ENCODE measurements at regions not wholly inside any gene's neighbourhood (a gene's known extent, or its start where the extent isn't known, plus 50 kb on each side); places are given as distances from the start of the nearest gene placed in this dataset.
"Not testable (repeated sequence)": the region's sequence is repeated elsewhere in the genome, so short reads cannot be mapped to it uniquely, and the experiment has no call there.

GRCh38 chr10:9289811-9290210 is 1235.3 kb downstream of the GATA3 start:
- DNase-seq (ENCODE audit: low spot score) = no peak

- no peak for DNase-seq (ENCODE audit: low spot score)
These were observed 1236.6 kb downstream of the GATA3 start for GRCh38 chr10:9291081-9291480.

GRCh38 chr10:9294132-9294663 is 1239.7 kb downstream of the GATA3 start:
- DNase-seq (ENCODE audit: low spot score) = no peak

GRCh38 chr10:9294865-9295264 is 1240.4 kb downstream of the GATA3 start:
- DNase-seq (ENCODE audit: low spot score) = no peak

GRCh38 chr10:9296190-9296589 is 1241.7 kb downstream of the GATA3 start:
- DNase-seq (ENCODE audit: low spot score) = peak; percentile 30

- no peak for DNase-seq (ENCODE audit: low spot score)
These were observed 1243.1 kb downstream of the GATA3 start for GRCh38 chr10:9297580-9297979.

GRCh38 chr10:9299966-9300365 is 1245.5 kb downstream of the GATA3 start:
- no peak for DNase-seq (ENCODE audit: low spot score)

- peak; percentile 58 for DNase-seq (ENCODE audit: low spot score)
These were observed 1246.7 kb downstream of the GATA3 start for GRCh38 chr10:9301148-9301547.

- no peak for DNase-seq (ENCODE audit: low spot score)
These were observed 1247.1 kb downstream of the GATA3 start for GRCh38 chr10:9301554-9301953.

GRCh38 chr10:9302140-9302746 is 1247.8 kb downstream of the GATA3 start:
- DNase-seq (ENCODE audit: low spot score) = peak; percentile 72

- DNase-seq (ENCODE audit: low spot score) = peak; percentile 58
These were observed 1250.6 kb downstream of the GATA3 start for GRCh38 chr10:9305018-9305655.

- DNase-seq (ENCODE audit: low spot score) = no peak
These were observed 1257.4 kb downstream of the GATA3 start for GRCh38 chr10:9311702-9312499.

GRCh38 chr10:9315292-9315691 is 1260.8 kb downstream of the GATA3 start:
- DNase-seq (ENCODE audit: low spot score) = no peak

- peak; percentile 69 for DNase-seq (ENCODE audit: low spot score)
These were observed 1277.1 kb downstream of the GATA3 start for GRCh38 chr10:9331583-9332008.

- no peak for DNase-seq (ENCODE audit: low spot score)
These were observed 1279.8 kb downstream of the GATA3 start for GRCh38 chr10:9334270-9334669.

- DNase-seq (ENCODE audit: low spot score) = no peak
These were observed 1285.2 kb downstream of the GATA3 start for GRCh38 chr10:9339716-9340115.

GRCh38 chr10:9342885-9343570 is 1288.5 kb downstream of the GATA3 start:
- DNase-seq (ENCODE audit: low spot score) = peak; percentile 57

- not testable (repeated sequence) for DNase-seq (ENCODE audit: low spot score)
These were observed 1293.4 kb downstream of the GATA3 start for GRCh38 chr10:9347933-9348332.

- DNase-seq (ENCODE audit: low spot score) = no peak
These were observed 1303.0 kb downstream of the GATA3 start for GRCh38 chr10:9357471-9357870.

GRCh38 chr10:9362721-9363120 is 1308.2 kb downstream of the GATA3 start:
- DNase-seq (ENCODE audit: low spot score) = no peak

GRCh38 chr10:9379183-9379582 is 1324.7 kb downstream of the GATA3 start:
- no peak for DNase-seq (ENCODE audit: low spot score)
